Left lung (tissue), 4 donors: ENCODE measurements at regions not wholly inside any gene's neighbourhood (a gene's known extent, or its start where the extent isn't known, plus 50 kb on each side); places are given as distances from the start of the nearest gene placed in this dataset.

Source experiments
- ATAC-seq: fragments of 200-7000 bp; cut with Tn5 transposase; one replicate; pipeline ENCODE4 v1.9.1; 2020; ENCODE audit warnings: moderate library complexity
- DNase-seq, 4 donors: peaks; one replicate each; pipeline ENCODE4 v3.0.0-alpha.2; 2013 to 2020
- H3K27ac ChIP-seq, 2 donors: fragments of 200-600 bp; sonication (generic) in 1 of 2; one replicate each; pipeline versions ENCODE4 v1.5.0 to v1.8.0; 2020 to 2021
- H3K27me3 ChIP-seq, 2 donors: fragments of 200-600 bp; sonication (generic) in 1 of 2; one replicate each; pipeline versions ENCODE4 v1.5.0 to v1.8.0; 2020 to 2021
- H3K36me3 ChIP-seq, 2 donors: fragments of 200-600 bp; sonication (generic) in 1 of 2; one replicate each; pipeline versions ENCODE4 v1.5.0 to v1.8.0; 2020 to 2021
- H3K4me1 ChIP-seq, 2 donors: fragments of 200-600 bp; one replicate each; pipeline ENCODE4 v1.8.0; 2021
- H3K4me3 ChIP-seq, 2 donors: fragments of 200-600 bp; sonication (generic) in 1 of 2; one replicate each; pipeline versions ENCODE4 v1.5.0 to v1.8.0; 2020 to 2021; ENCODE audit warnings: mild to moderate bottlenecking in 1 of 2
- H3K9me3 ChIP-seq, 2 donors: fragments of 200-600 bp; sonication (generic) in 1 of 2; one replicate each; pipeline versions ENCODE4 v1.5.0 to v1.8.0; 2020 to 2021
- intact Hi-C, 2 donors: fragments of 100-400 bp; cut with DNase I; formaldehyde crosslinking; loops; one replicate each; pipeline versions ENCODE4 v1.11.2 to v1.14.2; 2022
- TF ChIP-seq, protein P1 (sequence below), 2 donors: fragments of 200-600 bp; sonication (generic) in 1 of 2; IDR thresholded peaks; one replicate each; pipeline versions ENCODE4 v1.5.0 to v1.8.0; 2021; ENCODE audit warnings: antibody characterized with exemption in 2 of 2
- donor health status: DM: no; HTN: yes; CAD: no.
- donor health status: DM: no; HTN: no; CAD: no.

DNA sequence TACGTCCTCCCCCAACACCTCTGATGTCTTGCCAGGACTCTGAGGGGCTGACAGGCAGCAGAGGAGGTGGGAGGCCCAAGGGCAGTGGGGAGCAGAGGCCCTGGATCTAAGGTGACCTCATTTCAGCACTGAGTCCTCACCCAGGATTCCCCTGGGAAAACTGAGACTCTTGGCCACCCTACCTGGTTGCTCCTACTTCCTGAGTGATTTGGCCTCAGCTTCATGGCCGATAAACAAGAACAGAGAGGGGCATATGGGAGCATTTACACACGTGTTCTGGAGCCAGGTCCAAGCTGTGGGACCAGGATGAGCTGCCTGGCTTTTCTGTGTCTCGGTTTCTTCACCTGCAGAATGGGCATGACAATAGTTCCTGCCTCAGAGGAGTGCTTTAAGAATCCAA, 133.8 kb downstream of the ANKRD60 start:
- Histone ChIP-seq H3K36me3 (no peaks in the 10 kb centered on the region), H3K27ac (no peak overlapping the region), H3K9me3 (no peaks in the 10 kb centered on the region), H3K4me1 (no peaks in the 10 kb centered on the region), H3K27me3 (no peaks in the 10 kb centered on the region), H3K4me3 (no peak overlapping the region)
- DNase-seq (no peak), ATAC-seq (no peak)
- intact Hi-C loops: no loop called here
- TF ChIP-seq, protein P1, sequence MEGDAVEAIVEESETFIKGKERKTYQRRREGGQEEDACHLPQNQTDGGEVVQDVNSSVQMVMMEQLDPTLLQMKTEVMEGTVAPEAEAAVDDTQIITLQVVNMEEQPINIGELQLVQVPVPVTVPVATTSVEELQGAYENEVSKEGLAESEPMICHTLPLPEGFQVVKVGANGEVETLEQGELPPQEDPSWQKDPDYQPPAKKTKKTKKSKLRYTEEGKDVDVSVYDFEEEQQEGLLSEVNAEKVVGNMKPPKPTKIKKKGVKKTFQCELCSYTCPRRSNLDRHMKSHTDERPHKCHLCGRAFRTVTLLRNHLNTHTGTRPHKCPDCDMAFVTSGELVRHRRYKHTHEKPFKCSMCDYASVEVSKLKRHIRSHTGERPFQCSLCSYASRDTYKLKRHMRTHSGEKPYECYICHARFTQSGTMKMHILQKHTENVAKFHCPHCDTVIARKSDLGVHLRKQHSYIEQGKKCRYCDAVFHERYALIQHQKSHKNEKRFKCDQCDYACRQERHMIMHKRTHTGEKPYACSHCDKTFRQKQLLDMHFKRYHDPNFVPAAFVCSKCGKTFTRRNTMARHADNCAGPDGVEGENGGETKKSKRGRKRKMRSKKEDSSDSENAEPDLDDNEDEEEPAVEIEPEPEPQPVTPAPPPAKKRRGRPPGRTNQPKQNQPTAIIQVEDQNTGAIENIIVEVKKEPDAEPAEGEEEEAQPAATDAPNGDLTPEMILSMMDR (IDR thresholded peaks at IDR 0.05): no peak

DNA sequence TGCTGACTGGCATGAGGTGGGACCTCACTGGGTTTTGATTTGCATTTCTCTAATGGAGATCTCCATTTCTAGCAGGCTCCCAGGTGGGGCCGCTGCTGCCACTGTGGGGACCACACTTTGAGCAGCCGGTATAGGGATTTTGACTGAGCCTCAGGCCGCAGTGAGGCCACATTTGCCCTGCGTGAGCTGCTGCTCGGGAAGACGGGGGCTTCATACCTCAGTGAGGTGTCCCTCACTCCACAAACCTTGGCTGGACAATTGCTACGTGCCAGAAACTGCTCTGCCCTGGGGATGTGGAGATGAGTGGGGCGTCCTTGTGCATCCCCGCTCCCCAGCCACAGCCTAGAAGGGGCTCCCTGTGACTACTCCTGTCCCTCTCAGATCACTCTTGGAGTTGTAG, 134.3 kb downstream of the ANKRD60 start:
- Histone ChIP-seq H3K4me1 (no peaks in the 10 kb centered on the region), H3K9me3 (no peaks in the 10 kb centered on the region), H3K27me3 (no peaks in the 10 kb centered on the region), H3K4me3 (no peak overlapping the region), H3K36me3 (no peaks in the 10 kb centered on the region), H3K27ac (no peak overlapping the region)
- TF ChIP-seq, protein P1 (IDR thresholded peaks at IDR 0.05): no peak
- DNase-seq (no peak), ATAC-seq (no peak)
- intact Hi-C loops: no loop called here

DNA sequence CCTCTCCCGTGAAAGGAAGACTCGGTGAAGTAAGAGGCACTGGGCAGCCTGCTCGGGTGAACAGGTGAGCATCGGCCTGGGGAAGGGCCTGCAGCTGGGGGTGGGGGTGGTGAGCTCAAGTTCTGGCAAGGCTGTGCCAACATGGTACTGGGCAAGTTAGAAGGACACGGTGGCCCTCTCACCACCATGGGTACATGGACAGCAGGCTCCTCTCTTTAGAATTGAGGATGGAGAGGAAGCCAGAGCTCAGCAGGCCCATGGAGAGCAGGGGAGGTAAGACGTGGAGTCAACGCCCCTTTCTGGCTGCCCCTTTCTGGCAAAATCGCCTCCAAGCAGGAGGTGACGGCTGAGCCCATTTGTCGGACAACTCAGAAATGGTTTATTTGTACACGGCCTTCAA, 135.6 kb downstream of the ANKRD60 start:
- DNase-seq (no peak), ATAC-seq (no peak)
- no peaks in the 10 kb centered on the region for H3K36me3 ChIP-seq
- no peak overlapping the region for H3K4me3 ChIP-seq
- no peaks in the 10 kb centered on the region for H3K9me3 ChIP-seq
- no peaks in the 10 kb centered on the region for H3K27me3 ChIP-seq
- intact Hi-C loops: no loop called here
- H3K27ac ChIP-seq: no peak overlapping the region
- TF ChIP-seq, protein P1 (IDR thresholded peaks at IDR 0.05): no peak
- no peaks in the 10 kb centered on the region for H3K4me1 ChIP-seq

DNA sequence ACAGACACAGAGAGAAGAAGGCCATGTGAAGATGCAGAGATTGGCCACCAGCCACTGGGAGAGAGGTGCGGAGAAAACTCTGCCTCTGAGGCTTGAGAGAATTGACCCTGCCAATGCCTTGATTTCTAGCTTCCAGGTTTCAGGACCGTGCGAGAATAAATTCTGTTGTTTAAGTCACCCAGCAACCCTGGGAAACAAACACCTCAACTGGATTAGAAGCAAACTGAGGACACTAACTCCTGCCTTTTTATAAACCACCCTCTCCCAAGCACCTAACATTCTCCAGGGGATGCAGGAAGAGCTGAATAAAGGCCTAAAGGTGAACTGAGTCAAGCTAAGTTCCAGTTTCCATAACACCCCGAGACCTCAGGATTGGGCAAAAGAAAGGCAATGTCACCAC, 136.1 kb downstream of the ANKRD60 start:
- Histone ChIP-seq H3K27me3 (no peaks in the 10 kb centered on the region), H3K4me1 (no peaks in the 10 kb centered on the region), H3K27ac (no peak overlapping the region), H3K36me3 (no peaks in the 10 kb centered on the region), H3K4me3 (no peak overlapping the region), H3K9me3 (no peaks in the 10 kb centered on the region)
- ATAC-seq (no peak), DNase-seq (no peak)
- intact Hi-C loops: no loop called here
- TF ChIP-seq, protein P1 (IDR thresholded peaks at IDR 0.05): no peak

DNA sequence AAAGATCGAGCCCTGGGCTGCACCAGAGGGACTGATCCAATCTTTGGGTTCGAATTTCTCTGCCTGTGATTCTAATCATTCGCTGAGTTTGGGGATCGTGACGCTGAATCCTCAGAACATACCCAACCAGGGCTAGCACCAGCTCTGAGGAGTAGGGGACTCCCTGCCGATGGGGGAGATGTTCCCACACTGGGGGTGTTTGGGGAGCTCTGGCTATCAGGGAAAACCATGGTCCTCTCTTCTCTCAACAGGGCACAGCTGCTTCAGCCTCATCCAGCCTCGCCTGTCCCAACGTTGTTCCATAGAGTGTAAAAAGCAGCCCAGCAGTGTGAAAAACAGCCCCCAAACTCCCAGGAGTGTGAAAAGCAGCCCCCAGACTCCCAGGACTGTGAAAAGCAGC, 136.6 kb downstream of the ANKRD60 start:
- H3K4me1 ChIP-seq: no peaks in the 10 kb centered on the region
- no peaks in the 10 kb centered on the region for H3K9me3 ChIP-seq
- DNase-seq: no peak
- intact Hi-C loops: no loop called here
- TF ChIP-seq, protein P1 (IDR thresholded peaks at IDR 0.05): no peak
- no peak overlapping the region for H3K27ac ChIP-seq
- no peaks in the 10 kb centered on the region for H3K36me3 ChIP-seq
- ATAC-seq: no peak
- H3K4me3 ChIP-seq: no peak overlapping the region
- no peaks in the 10 kb centered on the region for H3K27me3 ChIP-seq
